IMR-90 (cell line): ENCODE measurements at regions not wholly inside any gene's neighbourhood (a gene's known extent, or its start where the extent isn't known, plus 50 kb on each side); places are given as distances from the start of the nearest gene placed in this dataset.

Experiments
- ATAC-seq: fragments of 200-7000 bp; cut with Tn5 transposase; 2 replicates; pipeline ENCODE4 v1.9.1; 2020; ENCODE audit warnings: low read depth, mild to moderate bottlenecking, moderate library complexity
- BruUV-seq: library from RNA; stranded (reverse); fragments of 400-500 nt; replicated peaks from 2 replicates; lab custom pipeline; 2021; lab: Mats Ljungman, UMichigan
- CTCF ChIA-PET: fragments of 300-600 bp; formaldehyde crosslinking; extraction: SDS; loops from one replicate; lab custom pipeline; 2021; ENCODE audit warnings: antibody characterized with exemption; lab: Yijun Ruan, JAX
- POLR2A ChIA-PET: fragments of 300-600 bp; sonication (Branson Sonifier 250); formaldehyde crosslinking; loops from one replicate; lab custom pipeline; 2022; ENCODE audit warnings: antibody characterized with exemption; ENCODE audit not compliant: unreplicated experiment; lab: Charles Lee
- DNase-seq: peaks from one replicate; pipeline ENCODE4 v3.0.0; 2013
- H2AFZ ChIP-seq: replicated peaks from 2 replicates; pipeline ENCODE3; 2013; ENCODE audit warnings: low read length, mild to moderate bottlenecking; ENCODE audit not compliant: poor library complexity
- H2AK5ac ChIP-seq: 2 replicates; pipeline ENCODE4 v1.6.1; 2013; ENCODE audit warnings: low read depth, low read length, inconsistent platforms
- H2AK9ac ChIP-seq: replicated peaks from 2 replicates; pipeline ENCODE3; 2013; ENCODE audit warnings: mild to moderate bottlenecking, low read depth, low read length, moderate library complexity; ENCODE audit not compliant: poor library complexity
- H2BK120ac ChIP-seq: 2 replicates; pipeline ENCODE4 v1.6.1; 2013; ENCODE audit warnings: low read depth, low read length, inconsistent platforms
- H2BK15ac ChIP-seq: 3 replicates; pipeline ENCODE4 v1.6.1; 2013; ENCODE audit warnings: low read depth, low read length, inconsistent platforms
- H2BK20ac ChIP-seq: 2 replicates; pipeline ENCODE4 v1.6.1; 2013; ENCODE audit warnings: low read depth, mild to moderate bottlenecking, inconsistent platforms, low read length, moderate library complexity
- H2BK5ac ChIP-seq: 2 replicates; pipeline ENCODE4 v1.6.1; 2013; ENCODE audit warnings: mild to moderate bottlenecking, low read depth, low read length, inconsistent platforms; ENCODE audit not compliant: poor library complexity, severe bottlenecking
- H3K14ac ChIP-seq: replicated peaks from 2 replicates; pipeline ENCODE4 v1.6.1; 2013; ENCODE audit warnings: low read depth, low read length, inconsistent platforms
- H3K18ac ChIP-seq: 2 replicates; pipeline ENCODE4 v1.6.1; 2013; ENCODE audit warnings: low read depth, low read length, control low read depth
- H3K23ac ChIP-seq: 2 replicates; pipeline ENCODE4 v1.6.1; 2013; ENCODE audit warnings: low read depth, low read length, inconsistent platforms
- H3K27ac ChIP-seq: 2 replicates; pipeline ENCODE4 v1.5.1; 2013; ENCODE audit warnings: mild to moderate bottlenecking, control low read depth, low read length; ENCODE audit not compliant: insufficient read depth
- H3K27me3 ChIP-seq: 2 replicates; pipeline ENCODE4 v1.6.1; 2013; ENCODE audit warnings: low read length; ENCODE audit not compliant: control insufficient read depth, insufficient read depth
- H3K36me3 ChIP-seq: 2 replicates; pipeline ENCODE4 v1.6.1; 2013; ENCODE audit warnings: low read length, mixed read lengths; ENCODE audit not compliant: control insufficient read depth, insufficient read depth
- H3K4ac ChIP-seq: 2 replicates; pipeline ENCODE4 v1.6.1; 2013; ENCODE audit warnings: low read depth, low read length, inconsistent platforms
- H3K4me1 ChIP-seq: 2 replicates; pipeline ENCODE4 v1.6.1; 2013; ENCODE audit warnings: low read length, mixed read lengths; ENCODE audit not compliant: control insufficient read depth, insufficient read depth
- H3K4me2 ChIP-seq: 2 replicates; pipeline ENCODE4 v1.6.1; 2013; ENCODE audit warnings: low read depth, mild to moderate bottlenecking, control low read depth, low read length, moderate library complexity
- H3K4me3 ChIP-seq: 2 replicates; pipeline ENCODE4 v1.5.1; 2013; ENCODE audit warnings: low read depth, mild to moderate bottlenecking, control low read depth, low read length, moderate library complexity; ENCODE audit not compliant: insufficient read depth
- H3K56ac ChIP-seq: 2 replicates; pipeline ENCODE4 v1.6.1; 2013; ENCODE audit warnings: low read length, inconsistent platforms; ENCODE audit not compliant: insufficient read depth; ENCODE audit errors: extremely low read depth
- H3K79me1 ChIP-seq, 2 experiments: 2 replicates each; pipeline ENCODE4 v1.6.1; 2013; ENCODE audit warnings: low read length in 2 of 2, inconsistent platforms in 1 of 2, low read depth in 1 of 2
- H3K9ac ChIP-seq: 2 replicates; pipeline ENCODE4 v1.6.1; 2013; ENCODE audit warnings: low read depth, low read length, control low read depth
- H3K9me1 ChIP-seq: 2 replicates; pipeline ENCODE4 v1.6.1; 2013; ENCODE audit warnings: low read length, inconsistent platforms; ENCODE audit not compliant: insufficient read depth
- H3K9me3 ChIP-seq: 2 replicates; pipeline ENCODE4 v1.6.1; 2013; ENCODE audit warnings: low read length; ENCODE audit not compliant: control insufficient read depth, insufficient read depth
- H4K20me1 ChIP-seq: 2 replicates; pipeline ENCODE4 v1.6.1; 2013; ENCODE audit warnings: low read length, inconsistent platforms; ENCODE audit not compliant: insufficient read depth
- H4K5ac ChIP-seq: 2 replicates; pipeline ENCODE4 v1.6.1; 2013; ENCODE audit warnings: mild to moderate bottlenecking, low read depth, low read length, control low read depth
- H4K8ac ChIP-seq, 2 experiments: 2 replicates each; pipeline ENCODE4 v1.6.1; 2013; ENCODE audit warnings: low read depth in 2 of 2, low read length in 2 of 2, control low read depth in 1 of 2, inconsistent platforms in 1 of 2
- H4K91ac ChIP-seq: 2 replicates; pipeline ENCODE4 v1.6.1; 2013; ENCODE audit warnings: low read depth, low read length, inconsistent platforms; ENCODE audit not compliant: insufficient read depth
- FOS ChIP-seq: fragments of 150-350 bp; IDR thresholded peaks from 2 replicates; pipeline ENCODE4 v1.6.1; 2016; ENCODE audit warnings: low read depth, low read length
- RCOR1 ChIP-seq: IDR thresholded peaks from 2 replicates; pipeline ENCODE4 v1.6.1; 2012; ENCODE audit warnings: mild to moderate bottlenecking, low read length, improper control_type of control experiment; ENCODE audit not compliant: insufficient replicate concordance
- dilution Hi-C: fragments of 300-500 bp; cut with HindIII; formaldehyde crosslinking; loops from one replicate; pipeline ENCODE4 v1.14.3; 2018; ENCODE audit warnings: low sequenced_read_pairs; ENCODE audit not compliant: unreplicated experiment
- in situ Hi-C: fragments of 300-500 bp; cut with MboI; formaldehyde crosslinking; loops from 3 replicates; pipeline ENCODE4 v1.14.3; 2019; ENCODE audit warnings: low sequenced_read_pairs, inconsistent platforms, mixed read lengths
- intact Hi-C: fragments of 100-400 bp; cut with micrococcal nuclease; formaldehyde crosslinking; loops from 2 replicates; pipeline ENCODE4 v1.10.0; 2022

DNA sequence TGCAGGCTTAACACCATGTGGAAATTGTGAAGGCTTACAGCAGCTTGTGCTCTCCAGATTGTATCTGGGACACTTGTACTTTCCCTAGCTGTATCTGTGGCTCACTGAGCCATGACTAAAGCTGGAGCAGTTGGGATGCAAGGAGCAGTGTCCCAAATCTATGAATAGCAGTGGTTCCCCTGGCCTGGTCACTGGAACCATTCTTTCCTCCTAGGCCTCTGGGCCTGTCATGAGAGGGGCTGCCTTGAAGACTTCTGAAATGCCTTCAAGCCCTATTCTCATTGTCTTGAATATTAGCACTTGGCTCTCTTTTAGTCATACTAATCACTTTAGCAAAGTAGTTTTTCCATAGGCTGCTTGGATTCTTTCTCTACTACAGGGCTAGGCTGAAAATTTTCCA, 186.8 kb upstream of the LRATD1 start:
- H3K18ac ChIP-seq = no peak overlapping the region

More for the DNA sequence above, 186.8 kb upstream of the LRATD1 start:
- Histone ChIP-seq H3K4ac (no peak overlapping the region), H2AFZ (no peak overlapping the region), H3K14ac (no peak overlapping the region), H3K4me1 (no peaks in the 10 kb centered on the region), H2AK5ac (no peak overlapping the region), H4K5ac (no peak overlapping the region), H3K79me1 (no peaks in the 10 kb centered on the region), H3K56ac (no peak overlapping the region), H4K20me1 (no peaks in the 10 kb centered on the region), H3K27ac (no peak overlapping the region), H4K8ac (no peak overlapping the region), H3K9me3 (peaks cover 4% of the 10 kb centered on the region; the same call in 1 of the 2 replicates), H2BK15ac (no peak overlapping the region), H2BK120ac (no peak overlapping the region), H3K23ac (no peak overlapping the region), H3K4me3 (no peak overlapping the region), H3K9me1 (no peaks in the 10 kb centered on the region), H3K36me3 (no peaks in the 10 kb centered on the region), H3K4me2 (no peak overlapping the region), H2AK9ac (no peak overlapping the region), H2BK5ac (no peak overlapping the region), H3K27me3 (no peaks in the 10 kb centered on the region), H3K9ac (no peak overlapping the region), H4K91ac (no peak overlapping the region), H2BK20ac (no peak overlapping the region)
- CTCF ChIA-PET = no interaction called here
- in situ Hi-C loops = no loop called here
- POLR2A ChIA-PET = no interaction called here
- DNase-seq (no peak), ATAC-seq (no peak)
- intact Hi-C loops = loop anchor here (10.0 kb wide), 1 partner anchor 389 kb away; no protein-coding TSS in a partner anchor
- no peak for TF ChIP-seq FOS
- TF ChIP-seq RCOR1 = no peak
- dilution Hi-C loops = no loop called here
- no TSS peak for BruUV-seq
